ENCODE measurements at regions not wholly inside any gene's neighbourhood (a gene's known extent, or its start where the extent isn't known, plus 50 kb on each side); places are given as distances from the start of the nearest gene placed in this dataset.

GRCh38 chr6:126182650-126183311 is 157.1 kb upstream of the CENPW start:
- no peak for TF ChIP-seq CTCF (IDR thresholded peaks at IDR 0.05)
- Histone ChIP-seq H3K9ac (no peak overlapping the region), H3K9me3 (ENCODE audit: control insufficient read depth, low read length) (no peaks in the 10 kb centered on the region), H3K27ac (no peak overlapping the region), H3K27me3 (ENCODE audit: control insufficient read depth, insufficient read depth, low read length) (no peaks in the 10 kb centered on the region), H3K79me2 (no peaks in the 10 kb centered on the region), H2AFZ (no peak overlapping the region), H3K4me3 (ENCODE audit: low read depth, low read length) (no peak overlapping the region), H3K4me2 (ENCODE audit: low read length) (no peak overlapping the region), H3K4me1 (no peaks in the 10 kb centered on the region), H3K36me3 (ENCODE audit: control insufficient read depth, insufficient read depth, low read length) (no peaks in the 10 kb centered on the region)

DNA sequence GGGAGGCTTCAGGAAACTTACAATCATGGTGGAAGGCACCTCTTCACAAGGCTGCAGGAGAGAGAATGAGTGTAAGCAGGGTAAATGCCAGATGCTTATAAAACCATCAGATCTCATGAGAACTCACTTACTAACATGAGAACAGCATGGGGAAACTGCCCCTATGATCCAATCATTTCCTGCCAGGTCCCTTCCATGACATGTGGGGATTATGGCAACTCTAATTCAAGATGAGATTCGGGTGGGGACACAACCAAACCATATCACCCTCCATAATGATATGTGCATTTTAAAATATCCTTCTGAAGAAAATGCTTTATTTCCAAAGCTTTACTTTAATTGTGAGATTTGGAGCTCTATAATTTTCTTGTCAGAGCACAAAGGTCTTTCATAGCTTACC is 154.1 kb upstream of the CENPW start:
- Histone ChIP-seq H3K36me3 (ENCODE audit: control insufficient read depth, insufficient read depth, low read length) (no peaks in the 10 kb centered on the region), H3K9ac (no peak overlapping the region), H3K79me2 (no peaks in the 10 kb centered on the region), H3K27me3 (ENCODE audit: control insufficient read depth, insufficient read depth, low read length) (no peaks in the 10 kb centered on the region), H3K9me3 (ENCODE audit: control insufficient read depth, low read length) (no peaks in the 10 kb centered on the region), H3K4me3 (ENCODE audit: low read depth, low read length) (no peak overlapping the region), H3K4me2 (ENCODE audit: low read length) (no peak overlapping the region), H3K27ac (no peak overlapping the region), H3K4me1 (no peaks in the 10 kb centered on the region), H2AFZ (no peak overlapping the region)
- TF ChIP-seq CTCF (IDR thresholded peaks at IDR 0.05), result no peak

DNA sequence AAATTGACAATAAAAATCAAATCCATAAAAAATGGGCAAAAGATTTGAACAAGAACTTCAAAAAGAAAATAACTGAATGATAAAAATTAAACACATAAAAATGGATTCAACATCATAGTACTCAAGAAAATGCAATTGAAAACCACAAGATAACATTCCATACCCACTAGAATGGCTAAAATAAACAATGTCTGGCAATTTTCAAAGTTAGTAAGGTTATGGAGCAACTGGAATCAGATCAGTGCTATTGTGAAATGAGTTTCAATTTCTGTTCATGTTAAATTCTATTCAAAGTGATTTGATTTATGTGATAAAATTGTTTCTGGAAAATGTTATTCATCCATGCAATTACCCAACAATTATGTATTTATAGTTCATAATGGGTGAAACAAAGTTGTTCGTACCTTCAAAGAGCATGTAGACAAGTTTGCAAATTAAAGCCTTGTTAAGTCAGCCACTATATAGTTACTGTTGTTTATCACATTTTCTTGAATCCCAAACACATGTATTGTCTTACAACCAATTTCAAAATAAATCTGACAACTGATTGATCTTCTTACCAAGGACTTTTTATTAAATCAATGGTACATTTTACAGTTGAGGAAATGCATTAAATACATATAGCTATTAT is 151.5 kb upstream of the CENPW start:
- no peak overlapping the region for H3K9ac ChIP-seq
- H3K9me3 ChIP-seq (ENCODE audit: control insufficient read depth, low read length), result no peaks in the 10 kb centered on the region
- no peaks in the 10 kb centered on the region for H3K36me3 ChIP-seq (ENCODE audit: control insufficient read depth, insufficient read depth, low read length)
- no peaks in the 10 kb centered on the region for H3K4me1 ChIP-seq
- H3K27me3 ChIP-seq (ENCODE audit: control insufficient read depth, insufficient read depth, low read length), result no peaks in the 10 kb centered on the region
- H2AFZ ChIP-seq, result no peak overlapping the region
- TF ChIP-seq CTCF (IDR thresholded peaks at IDR 0.05), result no peak
- H3K79me2 ChIP-seq, result no peaks in the 10 kb centered on the region
- no peak overlapping the region for H3K4me3 ChIP-seq (ENCODE audit: low read depth, low read length)
- no peak overlapping the region for H3K4me2 ChIP-seq (ENCODE audit: low read length)
- H3K27ac ChIP-seq, result no peak overlapping the region

GRCh38 chr6:126195625-126196236 is 144.2 kb upstream of the CENPW start:
- Histone ChIP-seq H3K9me3 (ENCODE audit: control insufficient read depth, low read length) (no peaks in the 10 kb centered on the region), H3K4me1 (no peaks in the 10 kb centered on the region), H3K27me3 (ENCODE audit: control insufficient read depth, insufficient read depth, low read length) (no peaks in the 10 kb centered on the region), H3K27ac (no peak overlapping the region), H3K36me3 (ENCODE audit: control insufficient read depth, insufficient read depth, low read length) (no peaks in the 10 kb centered on the region), H3K79me2 (no peaks in the 10 kb centered on the region), H3K9ac (no peak overlapping the region), H3K4me2 (ENCODE audit: low read length) (no peak overlapping the region), H3K4me3 (ENCODE audit: low read depth, low read length) (no peak overlapping the region), H2AFZ (no peak overlapping the region)
- TF ChIP-seq CTCF (IDR thresholded peaks at IDR 0.05), result no peak

Data from parathyroid adenoma (tissue), 2 donors.